ENCODE measurements at regions not wholly inside any gene's neighbourhood (a gene's known extent, or its start where the extent isn't known, plus 50 kb on each side); places are given as distances from the start of the nearest gene placed in this dataset.

DNA sequence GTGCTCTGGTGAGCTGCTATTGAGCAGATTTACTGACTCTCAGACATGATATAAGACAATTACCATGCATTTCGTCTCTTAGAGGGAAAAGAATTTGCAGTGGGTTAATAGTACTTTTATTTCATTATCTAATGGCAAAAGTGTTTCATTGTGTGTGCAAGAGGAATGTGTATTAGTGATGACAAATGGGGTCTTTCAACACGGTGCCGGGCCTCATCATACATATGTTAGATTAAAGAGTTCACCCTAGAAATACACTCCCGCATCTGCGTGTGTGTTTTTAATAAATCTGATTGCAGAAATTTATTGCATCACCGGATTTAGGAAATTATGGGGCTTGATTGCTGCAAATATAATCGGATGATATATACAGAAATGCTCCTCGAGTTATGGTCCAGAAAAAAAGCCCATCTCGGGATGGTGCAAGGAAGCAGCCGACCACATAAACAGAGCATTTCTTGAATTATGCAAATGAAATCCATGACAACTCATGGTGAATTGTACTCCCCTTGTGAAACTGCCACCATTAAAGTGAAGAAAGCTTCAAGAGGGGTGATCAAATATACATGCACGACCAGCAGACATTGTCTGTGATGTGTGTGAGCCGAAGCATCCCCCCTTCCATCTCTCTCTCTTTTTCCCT lies 156.0 kb downstream of the PHETA1 start:
- TF ChIP-seq POLR2A (IDR thresholded peaks at IDR 0.05) (no peak), POLR2AphosphoS5 (IDR thresholded peaks at IDR 0.05) (no peak), EP300 (IDR thresholded peaks at IDR 0.05) (no peak)
- TF ChIP-seq, protein P1, sequence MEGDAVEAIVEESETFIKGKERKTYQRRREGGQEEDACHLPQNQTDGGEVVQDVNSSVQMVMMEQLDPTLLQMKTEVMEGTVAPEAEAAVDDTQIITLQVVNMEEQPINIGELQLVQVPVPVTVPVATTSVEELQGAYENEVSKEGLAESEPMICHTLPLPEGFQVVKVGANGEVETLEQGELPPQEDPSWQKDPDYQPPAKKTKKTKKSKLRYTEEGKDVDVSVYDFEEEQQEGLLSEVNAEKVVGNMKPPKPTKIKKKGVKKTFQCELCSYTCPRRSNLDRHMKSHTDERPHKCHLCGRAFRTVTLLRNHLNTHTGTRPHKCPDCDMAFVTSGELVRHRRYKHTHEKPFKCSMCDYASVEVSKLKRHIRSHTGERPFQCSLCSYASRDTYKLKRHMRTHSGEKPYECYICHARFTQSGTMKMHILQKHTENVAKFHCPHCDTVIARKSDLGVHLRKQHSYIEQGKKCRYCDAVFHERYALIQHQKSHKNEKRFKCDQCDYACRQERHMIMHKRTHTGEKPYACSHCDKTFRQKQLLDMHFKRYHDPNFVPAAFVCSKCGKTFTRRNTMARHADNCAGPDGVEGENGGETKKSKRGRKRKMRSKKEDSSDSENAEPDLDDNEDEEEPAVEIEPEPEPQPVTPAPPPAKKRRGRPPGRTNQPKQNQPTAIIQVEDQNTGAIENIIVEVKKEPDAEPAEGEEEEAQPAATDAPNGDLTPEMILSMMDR (IDR thresholded peaks at IDR 0.05) = no peak

Data from sigmoid colon (tissue), 4 donors.